GM12891 (cell line): ENCODE measurements at regions not wholly inside any gene's neighbourhood (a gene's known extent, or its start where the extent isn't known, plus 50 kb on each side); places are given as distances from the start of the nearest gene placed in this dataset.

Experiments
- PAX5 ChIP-seq: IDR thresholded peaks from 2 replicates; pipeline ENCODE4 v1.6.1; 2011; ENCODE audit warnings: low read length, moderate library complexity, mild to moderate bottlenecking; ENCODE audit not compliant: insufficient read depth, severe bottlenecking
- POLR2A ChIP-seq: IDR thresholded peaks from 2 replicates; pipeline ENCODE4 v1.6.1; 2011; ENCODE audit warnings: low read depth, low read length, control low read depth
- POLR2AphosphoS5 ChIP-seq: IDR thresholded peaks from 2 replicates; pipeline ENCODE4 v1.6.1; 2011; ENCODE audit warnings: low read depth, low read length, control low read depth
- POU2F2 ChIP-seq: IDR thresholded peaks from 2 replicates; pipeline ENCODE4 v1.6.1; 2011; ENCODE audit warnings: low read depth, mild to moderate bottlenecking, control low read depth, low read length, moderate library complexity
- SPI1 ChIP-seq: IDR thresholded peaks from 2 replicates; pipeline ENCODE4 v1.6.1; 2011; ENCODE audit warnings: low read depth, low read length, control low read depth
- TAF1 ChIP-seq: IDR thresholded peaks from 2 replicates; pipeline ENCODE4 v1.6.1; 2011; ENCODE audit warnings: low read depth, low read length, control low read depth

DNA sequence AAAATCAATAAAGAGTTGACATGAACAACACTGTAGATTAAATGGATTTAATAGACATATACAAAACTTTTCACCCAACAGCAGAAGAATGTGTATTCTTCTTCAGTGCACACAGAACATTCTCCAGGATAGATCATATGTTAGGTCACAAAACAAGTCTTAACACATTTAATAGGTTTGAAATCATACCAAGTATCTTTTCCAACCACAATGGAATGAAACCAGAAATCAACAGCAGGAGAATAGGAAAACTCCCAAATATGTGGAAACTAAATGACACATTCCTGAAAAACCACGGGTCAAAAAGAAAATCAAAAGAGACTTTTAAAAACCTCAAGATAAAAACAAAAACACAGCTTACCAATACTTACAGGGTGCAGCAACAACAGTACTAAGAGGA, 790.1 kb upstream of the ZNF608 start:
- no peak for TF ChIP-seq POLR2A
- no peak for TF ChIP-seq POLR2AphosphoS5
- TF ChIP-seq POU2F2, result no peak
- TF ChIP-seq PAX5, result no peak
- TF ChIP-seq SPI1, result no peak
- TF ChIP-seq TAF1, result no peak
